ENCODE measurements at regions not wholly inside any gene's neighbourhood (a gene's known extent, or its start where the extent isn't known, plus 50 kb on each side); places are given as distances from the start of the nearest gene placed in this dataset.

GRCh38 chr1:166390366-166391033 lies 223.7 kb upstream of the FAM78B start:
- no peak for TF ChIP-seq CBX5 (CRISPR knock-in tag; IDR thresholded peaks at IDR 0.05; ENCODE audit: borderline replicate concordance)
- TF ChIP-seq, protein P1, sequence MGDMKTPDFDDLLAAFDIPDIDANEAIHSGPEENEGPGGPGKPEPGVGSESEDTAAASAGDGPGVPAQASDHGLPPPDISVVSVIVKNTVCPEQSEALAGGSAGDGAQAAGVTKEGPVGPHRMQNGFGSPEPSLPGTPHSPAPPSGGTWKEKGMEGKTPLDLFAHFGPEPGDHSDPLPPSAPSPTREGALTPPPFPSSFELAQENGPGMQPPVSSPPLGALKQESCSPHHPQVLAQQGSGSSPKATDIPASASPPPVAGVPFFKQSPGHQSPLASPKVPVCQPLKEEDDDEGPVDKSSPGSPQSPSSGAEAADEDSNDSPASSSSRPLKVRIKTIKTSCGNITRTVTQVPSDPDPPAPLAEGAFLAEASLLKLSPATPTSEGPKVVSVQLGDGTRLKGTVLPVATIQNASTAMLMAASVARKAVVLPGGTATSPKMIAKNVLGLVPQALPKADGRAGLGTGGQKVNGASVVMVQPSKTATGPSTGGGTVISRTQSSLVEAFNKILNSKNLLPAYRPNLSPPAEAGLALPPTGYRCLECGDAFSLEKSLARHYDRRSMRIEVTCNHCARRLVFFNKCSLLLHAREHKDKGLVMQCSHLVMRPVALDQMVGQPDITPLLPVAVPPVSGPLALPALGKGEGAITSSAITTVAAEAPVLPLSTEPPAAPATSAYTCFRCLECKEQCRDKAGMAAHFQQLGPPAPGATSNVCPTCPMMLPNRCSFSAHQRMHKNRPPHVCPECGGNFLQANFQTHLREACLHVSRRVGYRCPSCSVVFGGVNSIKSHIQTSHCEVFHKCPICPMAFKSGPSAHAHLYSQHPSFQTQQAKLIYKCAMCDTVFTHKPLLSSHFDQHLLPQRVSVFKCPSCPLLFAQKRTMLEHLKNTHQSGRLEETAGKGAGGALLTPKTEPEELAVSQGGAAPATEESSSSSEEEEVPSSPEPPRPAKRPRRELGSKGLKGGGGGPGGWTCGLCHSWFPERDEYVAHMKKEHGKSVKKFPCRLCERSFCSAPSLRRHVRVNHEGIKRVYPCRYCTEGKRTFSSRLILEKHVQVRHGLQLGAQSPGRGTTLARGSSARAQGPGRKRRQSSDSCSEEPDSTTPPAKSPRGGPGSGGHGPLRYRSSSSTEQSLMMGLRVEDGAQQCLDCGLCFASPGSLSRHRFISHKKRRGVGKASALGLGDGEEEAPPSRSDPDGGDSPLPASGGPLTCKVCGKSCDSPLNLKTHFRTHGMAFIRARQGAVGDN (CRISPR knock-in tag; IDR thresholded peaks at IDR 0.05): no peak
- no peak for TF ChIP-seq FOSL1 (CRISPR knock-in tag; IDR thresholded peaks at IDR 0.05; ENCODE audit: borderline replicate concordance)
- TF ChIP-seq, protein P2, sequence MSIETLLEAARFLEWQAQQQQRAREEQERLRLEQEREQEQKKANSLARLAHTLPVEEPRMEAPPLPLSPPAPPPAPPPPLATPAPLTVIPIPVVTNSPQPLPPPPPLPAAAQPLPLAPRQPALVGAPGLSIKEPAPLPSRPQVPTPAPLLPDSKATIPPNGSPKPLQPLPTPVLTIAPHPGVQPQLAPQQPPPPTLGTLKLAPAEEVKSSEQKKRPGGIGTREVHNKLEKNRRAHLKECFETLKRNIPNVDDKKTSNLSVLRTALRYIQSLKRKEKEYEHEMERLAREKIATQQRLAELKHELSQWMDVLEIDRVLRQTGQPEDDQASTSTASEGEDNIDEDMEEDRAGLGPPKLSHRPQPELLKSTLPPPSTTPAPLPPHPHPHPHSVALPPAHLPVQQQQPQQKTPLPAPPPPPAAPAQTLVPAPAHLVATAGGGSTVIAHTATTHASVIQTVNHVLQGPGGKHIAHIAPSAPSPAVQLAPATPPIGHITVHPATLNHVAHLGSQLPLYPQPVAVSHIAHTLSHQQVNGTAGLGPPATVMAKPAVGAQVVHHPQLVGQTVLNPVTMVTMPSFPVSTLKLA (IDR thresholded peaks at IDR 0.05): no peak
- TF ChIP-seq, protein P3, sequence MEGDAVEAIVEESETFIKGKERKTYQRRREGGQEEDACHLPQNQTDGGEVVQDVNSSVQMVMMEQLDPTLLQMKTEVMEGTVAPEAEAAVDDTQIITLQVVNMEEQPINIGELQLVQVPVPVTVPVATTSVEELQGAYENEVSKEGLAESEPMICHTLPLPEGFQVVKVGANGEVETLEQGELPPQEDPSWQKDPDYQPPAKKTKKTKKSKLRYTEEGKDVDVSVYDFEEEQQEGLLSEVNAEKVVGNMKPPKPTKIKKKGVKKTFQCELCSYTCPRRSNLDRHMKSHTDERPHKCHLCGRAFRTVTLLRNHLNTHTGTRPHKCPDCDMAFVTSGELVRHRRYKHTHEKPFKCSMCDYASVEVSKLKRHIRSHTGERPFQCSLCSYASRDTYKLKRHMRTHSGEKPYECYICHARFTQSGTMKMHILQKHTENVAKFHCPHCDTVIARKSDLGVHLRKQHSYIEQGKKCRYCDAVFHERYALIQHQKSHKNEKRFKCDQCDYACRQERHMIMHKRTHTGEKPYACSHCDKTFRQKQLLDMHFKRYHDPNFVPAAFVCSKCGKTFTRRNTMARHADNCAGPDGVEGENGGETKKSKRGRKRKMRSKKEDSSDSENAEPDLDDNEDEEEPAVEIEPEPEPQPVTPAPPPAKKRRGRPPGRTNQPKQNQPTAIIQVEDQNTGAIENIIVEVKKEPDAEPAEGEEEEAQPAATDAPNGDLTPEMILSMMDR (CRISPR knock-in tag; IDR thresholded peaks at IDR 0.05): no peak
- no peak for TF ChIP-seq ZNF10 (CRISPR knock-in tag; IDR thresholded peaks at IDR 0.05; ENCODE audit: borderline replicate concordance, low read depth)
- no peak for TF ChIP-seq HES4 (CRISPR knock-in tag; IDR thresholded peaks at IDR 0.05; ENCODE audit: borderline replicate concordance)
- TF ChIP-seq MYNN (CRISPR knock-in tag; IDR thresholded peaks at IDR 0.05; ENCODE audit: low read depth): no peak
- TF ChIP-seq CCDC6 (CRISPR knock-in tag; IDR thresholded peaks at IDR 0.05): no peak
- TF ChIP-seq SUZ12 (IDR thresholded peaks at IDR 0.05; ENCODE audit: low read depth, low read length): no peak
- TF ChIP-seq ZBTB46 (CRISPR knock-in tag; IDR thresholded peaks at IDR 0.05; ENCODE audit: borderline replicate concordance): no peak

Data from HepG2 (cell line).